ENCODE measurements at regions not wholly inside any gene's neighbourhood (a gene's known extent, or its start where the extent isn't known, plus 50 kb on each side); places are given as distances from the start of the nearest gene placed in this dataset.

DNA sequence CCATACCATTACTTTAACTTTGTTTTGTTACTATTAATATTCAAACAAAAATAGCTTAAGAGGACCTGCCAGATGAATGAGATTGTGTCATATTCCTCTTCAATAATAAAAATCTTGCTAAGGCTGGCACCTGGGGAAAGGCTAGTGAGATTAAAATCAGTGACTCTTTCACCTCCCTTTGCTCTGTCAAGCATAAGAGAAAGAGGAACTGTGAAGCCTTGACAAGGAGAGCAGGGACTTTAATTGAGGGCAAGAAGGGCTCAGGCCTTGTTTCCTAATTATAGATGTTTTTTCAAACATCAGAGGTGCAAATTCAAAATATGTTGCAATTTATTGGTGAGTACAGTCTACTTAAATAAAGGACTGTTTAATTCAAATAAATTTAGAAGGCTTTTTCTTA, 91.7 kb downstream of the SPATA31D1 start:
- TF ChIP-seq, protein P1, sequence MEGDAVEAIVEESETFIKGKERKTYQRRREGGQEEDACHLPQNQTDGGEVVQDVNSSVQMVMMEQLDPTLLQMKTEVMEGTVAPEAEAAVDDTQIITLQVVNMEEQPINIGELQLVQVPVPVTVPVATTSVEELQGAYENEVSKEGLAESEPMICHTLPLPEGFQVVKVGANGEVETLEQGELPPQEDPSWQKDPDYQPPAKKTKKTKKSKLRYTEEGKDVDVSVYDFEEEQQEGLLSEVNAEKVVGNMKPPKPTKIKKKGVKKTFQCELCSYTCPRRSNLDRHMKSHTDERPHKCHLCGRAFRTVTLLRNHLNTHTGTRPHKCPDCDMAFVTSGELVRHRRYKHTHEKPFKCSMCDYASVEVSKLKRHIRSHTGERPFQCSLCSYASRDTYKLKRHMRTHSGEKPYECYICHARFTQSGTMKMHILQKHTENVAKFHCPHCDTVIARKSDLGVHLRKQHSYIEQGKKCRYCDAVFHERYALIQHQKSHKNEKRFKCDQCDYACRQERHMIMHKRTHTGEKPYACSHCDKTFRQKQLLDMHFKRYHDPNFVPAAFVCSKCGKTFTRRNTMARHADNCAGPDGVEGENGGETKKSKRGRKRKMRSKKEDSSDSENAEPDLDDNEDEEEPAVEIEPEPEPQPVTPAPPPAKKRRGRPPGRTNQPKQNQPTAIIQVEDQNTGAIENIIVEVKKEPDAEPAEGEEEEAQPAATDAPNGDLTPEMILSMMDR (IDR thresholded peaks at IDR 0.05; ENCODE audit: insufficient read depth, low read length, missing control alignments) = no peak
- ChIA-PET CTCF (no interaction called here), POLR2A (no interaction called here)
- no peak for DNase-seq (ENCODE audit: low read depth, low spot score)
- H3K4me3 ChIP-seq (ENCODE audit: low read depth, low read length) = no peak overlapping the region

GRCh38 chr9:82081496-82081895, 92.9 kb downstream of the SPATA31D1 start:
- TF ChIP-seq, protein P1 (IDR thresholded peaks at IDR 0.05; ENCODE audit: insufficient read depth, low read length, missing control alignments) = no peak
- POLR2A ChIA-PET = no interaction called here
- no peak for DNase-seq (ENCODE audit: low read depth, low spot score)
- CTCF ChIA-PET = no interaction called here
- no peak overlapping the region for H3K4me3 ChIP-seq (ENCODE audit: low read depth, low read length)

GRCh38 chr9:82082563-82082962, 94.0 kb downstream of the SPATA31D1 start:
- TF ChIP-seq, protein P1 (IDR thresholded peaks at IDR 0.05; ENCODE audit: insufficient read depth, low read length, missing control alignments) = no peak
- DNase-seq (ENCODE audit: low read depth, low spot score) = no peak
- ChIA-PET POLR2A (no interaction called here), CTCF (no interaction called here)
- H3K4me3 ChIP-seq (ENCODE audit: low read depth, low read length) = no peak overlapping the region

GRCh38 chr9:82088591-82088990, 100.0 kb downstream of the SPATA31D1 start:
- no peak overlapping the region for H3K4me3 ChIP-seq (ENCODE audit: low read depth, low read length)
- no peak for DNase-seq (ENCODE audit: low read depth, low spot score)
- ChIA-PET POLR2A (interaction anchor here (0.7 kb wide), 1 partner anchor 59 kb away, joined by 3 read pairs; no protein-coding TSS in a partner anchor), CTCF (no interaction called here)
- TF ChIP-seq, protein P1 (IDR thresholded peaks at IDR 0.05; ENCODE audit: insufficient read depth, low read length, missing control alignments) = no peak

DNA sequence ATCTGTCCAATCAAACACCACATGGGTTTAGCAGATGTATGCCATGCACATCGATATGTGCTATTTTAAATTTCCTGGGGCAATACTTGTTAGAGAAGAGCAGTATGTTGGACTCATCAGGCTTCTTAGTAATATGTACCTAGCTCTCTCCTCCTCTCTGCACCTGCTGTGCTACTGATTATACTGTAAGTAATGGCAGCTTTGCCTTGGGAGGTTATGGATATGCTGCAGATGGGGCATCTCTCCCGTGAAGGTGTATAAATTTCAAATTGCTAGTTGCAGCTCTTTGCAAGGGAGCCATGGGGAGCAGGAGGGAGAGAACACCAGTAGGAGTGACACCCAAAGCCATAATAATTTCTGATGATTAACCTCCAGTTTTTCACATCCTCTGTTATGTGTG, 101.5 kb downstream of the SPATA31D1 start:
- TF ChIP-seq, protein P1 (IDR thresholded peaks at IDR 0.05; ENCODE audit: insufficient read depth, low read length, missing control alignments) = no peak
- CTCF ChIA-PET = no interaction called here
- DNase-seq (ENCODE audit: low read depth, low spot score) = no peak
- no peak overlapping the region for H3K4me3 ChIP-seq (ENCODE audit: low read depth, low read length)
- POLR2A ChIA-PET = no interaction called here

- H3K4me3 ChIP-seq (ENCODE audit: low read depth, low read length) = no peak overlapping the region
- ChIA-PET POLR2A (interaction anchor here (0.5 kb wide), 1 partner anchor 87 kb away, joined by 4 read pairs; no protein-coding TSS in a partner anchor), CTCF (no interaction called here)
- no peak for DNase-seq (ENCODE audit: low read depth, low spot score)
- TF ChIP-seq, protein P1 (IDR thresholded peaks at IDR 0.05; ENCODE audit: insufficient read depth, low read length, missing control alignments) = no peak
These were observed 102.5 kb downstream of the SPATA31D1 start for GRCh38 chr9:82091100-82091499.
